Keratinocyte (primary cell): ENCODE measurements at regions not wholly inside any gene's neighbourhood (a gene's known extent, or its start where the extent isn't known, plus 50 kb on each side); places are given as distances from the start of the nearest gene placed in this dataset.

Experiments used
- EZH2 ChIP-seq: IDR thresholded peaks from one replicate; pipeline ENCODE4 v1.6.1; 2012; ENCODE audit warnings: inconsistent platforms, mild to moderate bottlenecking, low read length, moderate library complexity
- TF ChIP-seq, protein P1 (sequence below), 3 experiments: IDR thresholded peaks in 1 of 3; conservative IDR thresholded peaks in 1 of 3; optimal IDR thresholded peaks in 1 of 3; 2 replicates in 2 of 3; 3 replicates in 1 of 3; pipeline versions ENCODE3 to v1.5.1; 2011; ENCODE audit warnings: low read length in 3 of 3, mild to moderate bottlenecking in 3 of 3, moderate library complexity in 2 of 3, control low read depth in 1 of 3, inconsistent platforms in 1 of 3; ENCODE audit not compliant: insufficient read depth in 2 of 3; ENCODE audit errors: extremely low read depth in 1 of 3

DNA sequence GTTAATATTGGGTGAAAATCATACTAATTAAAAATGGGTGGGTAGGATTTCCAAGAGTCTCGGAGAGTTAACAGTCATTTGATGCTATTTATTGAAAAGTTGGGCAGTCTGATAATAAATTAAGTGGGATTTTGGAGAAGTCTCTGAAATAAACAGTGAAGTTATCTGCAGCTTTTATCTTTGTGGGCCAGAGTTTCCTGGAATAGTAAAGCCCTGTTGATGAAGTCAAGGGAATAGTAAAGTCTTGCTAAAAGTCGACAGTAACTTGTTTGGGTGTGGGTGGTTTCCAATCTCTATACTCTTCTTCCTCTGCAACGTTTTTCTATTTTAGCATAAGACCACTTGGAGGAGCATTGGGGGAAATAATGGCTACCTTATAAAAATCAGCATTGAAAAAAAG lies 493.6 kb downstream of the EPM2A start:
- TF ChIP-seq, protein P1, sequence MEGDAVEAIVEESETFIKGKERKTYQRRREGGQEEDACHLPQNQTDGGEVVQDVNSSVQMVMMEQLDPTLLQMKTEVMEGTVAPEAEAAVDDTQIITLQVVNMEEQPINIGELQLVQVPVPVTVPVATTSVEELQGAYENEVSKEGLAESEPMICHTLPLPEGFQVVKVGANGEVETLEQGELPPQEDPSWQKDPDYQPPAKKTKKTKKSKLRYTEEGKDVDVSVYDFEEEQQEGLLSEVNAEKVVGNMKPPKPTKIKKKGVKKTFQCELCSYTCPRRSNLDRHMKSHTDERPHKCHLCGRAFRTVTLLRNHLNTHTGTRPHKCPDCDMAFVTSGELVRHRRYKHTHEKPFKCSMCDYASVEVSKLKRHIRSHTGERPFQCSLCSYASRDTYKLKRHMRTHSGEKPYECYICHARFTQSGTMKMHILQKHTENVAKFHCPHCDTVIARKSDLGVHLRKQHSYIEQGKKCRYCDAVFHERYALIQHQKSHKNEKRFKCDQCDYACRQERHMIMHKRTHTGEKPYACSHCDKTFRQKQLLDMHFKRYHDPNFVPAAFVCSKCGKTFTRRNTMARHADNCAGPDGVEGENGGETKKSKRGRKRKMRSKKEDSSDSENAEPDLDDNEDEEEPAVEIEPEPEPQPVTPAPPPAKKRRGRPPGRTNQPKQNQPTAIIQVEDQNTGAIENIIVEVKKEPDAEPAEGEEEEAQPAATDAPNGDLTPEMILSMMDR (optimal IDR thresholded peaks at IDR 0.05 in 1 of 3, IDR thresholded peaks at IDR 0.05 in 1 of 3, conservative IDR thresholded peaks at IDR 0.05 in 1 of 3; ENCODE audit: extremely low read depth in 1 of 3, insufficient read depth in 2 of 3, low read length in 3 of 3): no peak
- TF ChIP-seq EZH2: no peak
